H1 (cell line): ENCODE measurements at regions not wholly inside any gene's neighbourhood (a gene's known extent, or its start where the extent isn't known, plus 50 kb on each side); places are given as distances from the start of the nearest gene placed in this dataset.

Experiments used
- BACH1 ChIP-seq: IDR thresholded peaks from 2 replicates; pipeline ENCODE4 v1.6.1; 2012; ENCODE audit warnings: low read length, improper control_type of control experiment
- BRCA1 ChIP-seq: IDR thresholded peaks from 2 replicates; pipeline ENCODE4 v1.6.1; 2012; ENCODE audit warnings: low read depth, low read length, improper control_type of control experiment
- CTCF ChIP-seq, 3 experiments: IDR thresholded peaks; 1 replicate in 2 of 3; 2 replicates in 1 of 3; pipeline versions ENCODE4 v1.5.1 to v1.6.1; 2011; ENCODE audit warnings: low read length in 3 of 3, mild to moderate bottlenecking in 3 of 3, inconsistent platforms in 2 of 3, low read depth in 1 of 3, moderate library complexity in 1 of 3; ENCODE audit not compliant: insufficient read depth in 1 of 3; ENCODE audit errors: control extremely low read depth in 1 of 3
- EZH2 ChIP-seq: fragments of 200-600 bp; sonication (generic); IDR thresholded peaks from 2 replicates; pipeline ENCODE4 v1.7.1; 2012; ENCODE audit warnings: low read depth, mild to moderate bottlenecking, moderate library complexity, low read length, inconsistent platforms; ENCODE audit not compliant: severe bottlenecking
- GTF2F1 ChIP-seq: IDR thresholded peaks from 2 replicates; pipeline ENCODE4 v1.6.1; 2012; ENCODE audit warnings: low read depth, low read length, improper control_type of control experiment, borderline replicate concordance
- KDM4A ChIP-seq: IDR thresholded peaks from one replicate; pipeline ENCODE4 v1.7.1; 2012; ENCODE audit warnings: low read depth, mild to moderate bottlenecking, moderate library complexity, low read length, inconsistent platforms; ENCODE audit not compliant: severe bottlenecking
- POLR2A ChIP-seq, 2 experiments: IDR thresholded peaks; 1 replicate in 1 of 2; 2 replicates in 1 of 2; pipeline ENCODE4 v1.6.1; 2011; ENCODE audit warnings: low read depth in 2 of 2, low read length in 2 of 2, mild to moderate bottlenecking in 2 of 2; ENCODE audit errors: control extremely low read depth in 1 of 2
- POLR2AphosphoS5 ChIP-seq: IDR thresholded peaks from 2 replicates; pipeline ENCODE4 v1.6.1; 2011; ENCODE audit warnings: low read depth, low read length
- RBBP5 ChIP-seq: IDR thresholded peaks from 2 replicates; pipeline ENCODE4 v1.7.1; 2012; ENCODE audit warnings: low read depth, mild to moderate bottlenecking, inconsistent platforms, low read length, moderate library complexity, borderline replicate concordance
- SP1 ChIP-seq: IDR thresholded peaks from 2 replicates; pipeline ENCODE4 v1.6.1; 2011; ENCODE audit warnings: low read depth, low read length
- SRF ChIP-seq: IDR thresholded peaks from 2 replicates; pipeline ENCODE4 v1.6.1; 2011; ENCODE audit warnings: mild to moderate bottlenecking, low read depth, low read length, moderate library complexity
- TAF7 ChIP-seq: optimal IDR thresholded peaks from 2 replicates; pipeline ENCODE3; 2011; ENCODE audit warnings: low read depth, mild to moderate bottlenecking, inconsistent platforms, low read length, moderate library complexity, borderline replicate concordance
- USF2 ChIP-seq: IDR thresholded peaks from 2 replicates; pipeline ENCODE4 v1.6.1; 2011; ENCODE audit warnings: low read length, improper control_type of control experiment
- YY1 ChIP-seq: IDR thresholded peaks from 2 replicates; pipeline ENCODE4 v1.6.1; 2011; ENCODE audit warnings: low read depth, mild to moderate bottlenecking, low read length

GRCh38 chr21:19120591-19120990 lies 717.0 kb upstream of the TMPRSS15 start:
- TF ChIP-seq RBBP5 (no peak), USF2 (no peak), CTCF (IDR thresholded peaks at IDR 0.05; ENCODE audit: control extremely low read depth in 1 of 3, insufficient read depth in 1 of 3, low read depth in 1 of 3, low read length in 3 of 3) (no peak), POLR2AphosphoS5 (no peak), YY1 (no peak), EZH2 (no peak), POLR2A (IDR thresholded peaks at IDR 0.05; ENCODE audit: control extremely low read depth in 1 of 2, low read depth in 2 of 2, low read length in 2 of 2) (no peak), BACH1 (no peak), GTF2F1 (no peak), TAF7 (no peak), KDM4A (no peak), BRCA1 (no peak), SP1 (no peak), SRF (no peak)
